ENCODE measurements at regions not wholly inside any gene's neighbourhood (a gene's known extent, or its start where the extent isn't known, plus 50 kb on each side); places are given as distances from the start of the nearest gene placed in this dataset.
"Not testable (repeated sequence)": the region's sequence is repeated elsewhere in the genome, so short reads cannot be mapped to it uniquely, and the experiment has no call there.

- in situ Hi-C loops (cut with HindIII; ENCODE audit: low pct_unique_long_range_greater_than_20kb, low sequenced_read_pairs) = no loop called here
- DNase-seq (ENCODE audit: low read depth) = no peak
Measured at GRCh38 chr10:9449530-9449929, 1395.0 kb downstream of the GATA3 start.

DNA sequence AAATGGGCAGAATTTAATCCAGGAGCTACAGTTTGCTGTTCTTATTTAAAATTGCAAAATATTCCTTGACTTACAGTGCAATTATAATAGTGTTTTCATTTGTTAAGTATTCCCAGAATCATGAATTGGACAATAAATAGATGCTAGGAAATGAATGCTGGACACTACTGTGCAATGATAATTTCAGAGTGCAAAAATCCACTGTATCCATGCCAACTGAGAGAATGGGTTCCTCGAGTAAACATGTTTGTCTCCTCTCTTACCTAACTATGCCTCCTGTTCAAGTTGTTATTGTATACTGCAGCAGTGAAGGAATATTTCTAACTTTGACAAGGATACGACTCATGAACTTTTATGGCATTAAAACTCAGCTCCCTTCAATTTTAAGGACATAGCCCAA lies 1396.3 kb downstream of the GATA3 start:
- DNase-seq (ENCODE audit: low read depth) = no peak
- in situ Hi-C loops (cut with HindIII; ENCODE audit: low pct_unique_long_range_greater_than_20kb, low sequenced_read_pairs) = no loop called here

DNA sequence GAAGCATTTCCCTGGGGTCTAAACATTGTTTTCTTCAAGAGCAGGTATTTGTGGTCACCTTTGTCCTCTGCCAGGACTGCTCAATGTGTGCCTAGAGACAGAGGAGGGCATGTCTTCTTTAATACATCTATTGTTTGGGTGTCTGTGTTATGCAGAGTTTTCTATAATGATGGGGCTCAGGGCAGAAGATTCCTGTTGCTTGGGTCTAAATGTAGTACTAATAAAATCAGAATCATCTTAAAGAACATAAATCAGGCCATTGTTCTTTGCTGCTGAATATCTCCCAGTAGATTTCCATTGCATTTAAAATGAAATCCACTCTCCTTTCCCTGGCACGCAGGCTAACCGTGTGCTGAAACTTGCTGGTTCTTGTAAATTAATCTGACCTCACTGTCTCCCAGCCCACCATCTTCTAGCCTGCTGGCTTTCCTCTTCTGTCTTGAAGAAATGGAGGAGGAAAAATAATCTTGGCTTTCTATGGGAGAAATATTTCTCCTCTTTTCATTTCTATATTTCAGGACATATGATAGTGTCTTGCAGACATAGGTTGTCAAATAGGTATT lies 1396.8 kb downstream of the GATA3 start:
- no peak for DNase-seq (ENCODE audit: low read depth)
- in situ Hi-C loops (cut with HindIII; ENCODE audit: low pct_unique_long_range_greater_than_20kb, low sequenced_read_pairs) = no loop called here

DNA sequence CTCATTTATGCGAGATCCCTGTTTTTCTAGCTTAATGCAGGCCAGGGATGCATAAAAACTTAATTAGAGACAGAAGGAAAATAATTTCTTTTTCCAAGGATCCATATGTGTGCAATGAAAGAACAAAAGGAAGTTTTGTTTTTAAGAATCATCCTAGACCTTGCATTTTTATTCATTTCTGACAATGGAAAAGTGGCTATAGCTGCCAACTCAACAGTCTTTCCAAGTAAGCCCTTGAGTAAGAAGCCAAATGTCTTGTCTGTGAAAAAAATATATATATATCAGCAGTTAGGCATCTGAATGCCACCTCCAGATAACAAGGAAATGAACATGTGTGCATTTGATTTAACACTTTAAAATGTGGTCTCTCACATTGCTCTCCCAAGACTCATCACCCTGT lies 1397.6 kb downstream of the GATA3 start:
- in situ Hi-C loops (cut with HindIII; ENCODE audit: low pct_unique_long_range_greater_than_20kb, low sequenced_read_pairs) = no loop called here
- no peak for DNase-seq (ENCODE audit: low read depth)

DNA sequence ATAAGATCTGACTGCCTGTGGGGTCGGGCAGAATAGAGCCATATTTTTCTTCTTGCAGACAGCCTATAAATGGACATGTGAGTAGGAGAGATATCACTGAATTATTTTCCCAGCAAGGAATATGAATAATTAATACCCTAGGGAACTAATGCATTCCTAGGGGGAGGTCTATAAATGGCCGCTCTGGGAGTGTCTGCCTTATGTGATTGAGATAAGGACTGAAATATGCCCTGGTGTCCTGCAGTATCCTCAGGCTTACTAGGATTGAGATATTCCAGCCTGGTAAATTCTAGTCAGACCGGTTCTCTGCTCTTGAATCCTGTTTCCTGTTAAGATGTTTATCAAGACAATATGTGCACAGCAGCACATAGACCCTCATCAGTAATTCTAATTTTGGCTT lies 1399.4 kb downstream of the GATA3 start:
- DNase-seq (ENCODE audit: low read depth); in situ Hi-C loops (cut with HindIII; ENCODE audit: low pct_unique_long_range_greater_than_20kb, low sequenced_read_pairs): not testable (repeated sequence)

GRCh38 chr10:9469663-9470205 lies 1415.2 kb downstream of the GATA3 start:
- no peak for DNase-seq (ENCODE audit: low read depth)
- in situ Hi-C loops (cut with HindIII; ENCODE audit: low pct_unique_long_range_greater_than_20kb, low sequenced_read_pairs) = no loop called here

DNA sequence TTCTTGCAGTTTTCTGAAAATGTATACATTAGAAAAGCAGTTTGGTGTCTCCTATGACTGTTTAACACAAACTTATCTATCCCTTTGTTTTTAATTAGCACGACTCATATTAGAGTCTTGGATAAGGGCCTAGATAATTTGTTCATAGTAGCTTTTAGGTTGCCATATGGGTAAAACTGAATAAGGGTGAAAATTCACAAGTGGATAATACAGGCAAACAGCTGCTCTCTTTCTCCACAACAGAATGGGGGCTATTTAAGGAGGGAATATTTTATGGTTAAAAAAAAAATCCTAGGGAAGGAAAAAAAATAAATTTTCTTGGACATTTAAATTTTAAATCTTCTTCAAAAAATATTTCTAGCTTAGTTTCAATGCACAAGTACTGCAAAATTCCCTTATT lies 1416.1 kb downstream of the GATA3 start:
- DNase-seq (ENCODE audit: low read depth) = no peak
- in situ Hi-C loops (cut with HindIII; ENCODE audit: low pct_unique_long_range_greater_than_20kb, low sequenced_read_pairs) = no loop called here

GRCh38 chr10:9501944-9502343 lies 1447.5 kb downstream of the GATA3 start:
- in situ Hi-C loops (cut with HindIII; ENCODE audit: low pct_unique_long_range_greater_than_20kb, low sequenced_read_pairs) = no loop called here
- no peak for DNase-seq (ENCODE audit: low read depth)

GRCh38 chr10:9504227-9504626 lies 1449.7 kb downstream of the GATA3 start:
- in situ Hi-C loops (cut with HindIII; ENCODE audit: low pct_unique_long_range_greater_than_20kb, low sequenced_read_pairs) = no loop called here
- no peak for DNase-seq (ENCODE audit: low read depth)

DNA sequence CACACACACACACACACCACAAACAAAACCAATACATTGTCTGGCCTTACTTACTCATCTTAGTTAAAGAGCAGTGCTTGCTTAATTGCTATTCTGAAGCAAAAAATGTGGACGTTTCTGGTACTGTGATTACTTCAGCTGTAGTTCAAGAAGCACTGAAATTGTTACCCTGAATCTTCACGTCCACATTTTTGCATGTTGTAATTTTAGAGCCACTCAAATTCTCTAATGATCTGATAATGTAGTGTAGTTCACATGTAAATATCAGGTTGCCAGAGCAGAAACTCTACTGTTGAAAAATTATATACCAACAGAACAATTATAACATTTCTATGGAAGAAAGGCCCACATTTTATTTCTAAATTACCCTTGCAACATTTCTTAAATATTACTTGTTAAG lies 1451.1 kb downstream of the GATA3 start:
- DNase-seq (ENCODE audit: low read depth) = no peak
- in situ Hi-C loops (cut with HindIII; ENCODE audit: low pct_unique_long_range_greater_than_20kb, low sequenced_read_pairs) = no loop called here

DNA sequence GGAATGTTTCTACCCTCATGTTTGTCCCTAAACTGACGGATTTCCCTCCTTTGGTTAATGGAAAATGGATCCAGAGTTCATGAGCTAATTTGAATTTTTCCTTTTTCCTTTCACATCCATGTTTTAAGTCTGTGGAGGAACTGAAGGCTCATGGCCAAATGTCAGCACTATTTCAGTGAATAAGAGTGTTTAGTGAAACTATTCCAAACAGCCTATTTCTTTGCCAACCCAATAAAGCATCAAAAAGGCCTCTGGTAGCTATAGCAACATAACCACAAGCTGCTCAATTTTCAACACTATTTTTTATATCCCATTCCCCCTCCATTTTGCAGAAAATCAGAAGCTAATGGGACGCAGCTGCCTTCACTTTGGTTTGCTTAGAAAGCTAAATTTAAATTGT lies 1454.1 kb downstream of the GATA3 start:
- DNase-seq (ENCODE audit: low read depth) = no peak
- in situ Hi-C loops (cut with HindIII; ENCODE audit: low pct_unique_long_range_greater_than_20kb, low sequenced_read_pairs) = no loop called here

- in situ Hi-C loops (cut with HindIII; ENCODE audit: low pct_unique_long_range_greater_than_20kb, low sequenced_read_pairs) = no loop called here
- DNase-seq (ENCODE audit: low read depth) = no peak
Measured at GRCh38 chr10:9510626-9511025, 1456.1 kb downstream of the GATA3 start.

DNA sequence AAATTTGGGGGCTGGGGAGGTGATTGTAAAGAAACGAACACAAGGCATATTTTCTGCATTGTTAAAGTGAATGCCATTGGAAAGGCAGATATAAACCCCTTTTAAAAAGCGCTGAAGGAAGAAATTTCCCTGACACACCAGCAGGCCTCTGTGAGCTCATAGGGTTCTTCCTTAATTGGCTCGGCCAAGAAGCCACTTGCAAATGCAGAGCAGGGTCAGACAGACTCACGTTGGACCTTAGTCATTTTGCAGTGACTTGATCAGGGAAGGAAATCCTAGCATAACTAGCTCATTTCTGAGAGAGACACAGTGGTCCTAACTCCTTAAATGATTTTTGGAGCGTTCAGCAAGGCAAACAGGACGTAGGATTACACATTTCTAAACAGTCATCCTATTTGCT lies 1461.4 kb downstream of the GATA3 start:
- in situ Hi-C loops (cut with HindIII; ENCODE audit: low pct_unique_long_range_greater_than_20kb, low sequenced_read_pairs) = no loop called here
- DNase-seq (ENCODE audit: low read depth) = no peak

- in situ Hi-C loops (cut with HindIII; ENCODE audit: low pct_unique_long_range_greater_than_20kb, low sequenced_read_pairs) = no loop called here
- DNase-seq (ENCODE audit: low read depth) = no peak
Measured at GRCh38 chr10:9535744-9536143, 1481.3 kb downstream of the GATA3 start.

DNA sequence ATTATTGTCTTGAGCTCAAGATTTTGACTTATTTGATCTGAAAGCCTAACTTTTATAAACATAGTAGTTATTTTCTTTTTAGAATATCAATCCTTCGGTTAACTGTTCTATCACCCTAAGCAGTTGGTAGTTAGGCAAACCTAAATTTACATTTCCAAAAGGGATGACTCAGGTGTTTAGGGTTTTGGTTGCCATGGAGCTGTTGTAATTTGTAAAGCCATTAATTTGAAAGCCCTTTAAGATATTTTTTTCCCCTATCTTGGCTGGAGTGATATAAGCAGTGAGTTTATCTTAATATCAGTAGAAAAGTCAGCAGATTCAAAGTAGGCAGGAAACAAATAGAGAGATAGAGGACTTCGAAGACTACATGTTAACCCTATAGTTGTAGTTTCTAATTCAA lies 1472.6 kb upstream of the CELF2 start:
- no peak for DNase-seq (ENCODE audit: low read depth)
- in situ Hi-C loops (cut with HindIII; ENCODE audit: low pct_unique_long_range_greater_than_20kb, low sequenced_read_pairs) = no loop called here

DNA sequence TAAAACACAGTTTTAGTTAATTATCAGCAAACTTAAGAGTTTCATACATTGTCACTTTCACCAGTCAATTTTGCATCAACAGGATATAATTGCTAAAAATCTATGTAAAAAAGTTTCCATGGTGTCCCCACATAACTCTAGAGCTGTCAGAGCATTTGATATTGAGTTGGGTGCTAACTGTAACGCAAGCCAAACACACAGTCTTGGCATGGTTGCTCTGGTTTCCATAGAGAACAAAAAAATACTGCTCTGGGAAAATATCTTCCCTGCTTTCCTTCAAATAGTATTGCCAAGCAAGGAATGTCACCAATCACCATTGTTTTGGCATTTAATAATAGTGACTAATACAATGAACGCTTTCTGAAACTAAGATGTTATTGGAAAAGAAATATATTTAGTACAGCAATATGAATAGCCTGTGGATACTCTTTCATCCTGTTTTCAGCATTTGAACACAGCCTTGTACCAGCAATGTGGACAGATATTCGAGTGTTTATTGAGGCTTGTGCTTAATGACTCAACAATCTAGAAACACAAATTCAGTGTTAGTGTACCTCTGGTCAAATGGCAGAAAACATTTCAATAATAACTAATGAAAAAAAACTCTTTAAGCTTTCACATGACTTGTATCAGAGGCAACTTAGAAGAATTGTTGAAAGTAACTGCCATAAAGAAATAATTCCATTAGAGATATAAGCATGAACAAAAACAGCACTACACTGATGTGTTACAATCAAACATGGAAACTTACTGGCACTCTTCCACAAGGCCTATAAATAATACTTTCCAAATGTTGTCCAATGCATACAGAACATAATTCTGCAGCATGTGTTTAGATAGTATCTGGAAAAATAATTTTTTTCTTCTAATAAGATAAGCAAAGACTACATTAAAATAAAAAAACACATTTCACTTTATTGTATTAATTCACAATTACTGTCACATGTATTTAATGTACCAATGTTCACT lies 1469.5 kb upstream of the CELF2 start:
- in situ Hi-C loops (cut with HindIII; ENCODE audit: low pct_unique_long_range_greater_than_20kb, low sequenced_read_pairs) = no loop called here
- DNase-seq (ENCODE audit: low read depth) = no peak

GRCh38 chr10:9550810-9551209 lies 1466.9 kb upstream of the CELF2 start:
- in situ Hi-C loops (cut with HindIII; ENCODE audit: low pct_unique_long_range_greater_than_20kb, low sequenced_read_pairs) = no loop called here
- no peak for DNase-seq (ENCODE audit: low read depth)

GRCh38 chr10:9554321-9554720 lies 1463.4 kb upstream of the CELF2 start:
- in situ Hi-C loops (cut with HindIII; ENCODE audit: low pct_unique_long_range_greater_than_20kb, low sequenced_read_pairs) = no loop called here
- no peak for DNase-seq (ENCODE audit: low read depth)

DNA sequence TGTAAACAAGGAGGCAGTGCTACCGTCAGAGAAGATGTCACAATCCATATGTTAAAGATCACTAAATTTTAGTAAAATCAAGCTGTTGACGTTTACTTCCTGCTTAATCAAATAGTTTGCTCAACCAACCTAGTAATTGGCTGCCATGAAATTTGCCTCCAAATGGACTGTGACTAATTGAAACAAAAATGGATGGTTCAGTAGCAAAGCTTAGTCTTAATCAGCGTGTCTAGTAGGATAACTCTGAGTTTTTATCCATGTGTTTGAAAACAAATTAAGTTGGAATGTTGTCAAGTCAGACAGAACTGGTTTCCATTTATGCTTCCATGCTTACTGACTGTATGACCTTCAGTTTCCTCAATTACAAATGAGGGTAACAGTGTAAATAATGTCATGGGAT lies 1456.7 kb upstream of the CELF2 start:
- no peak for DNase-seq (ENCODE audit: low read depth)
- in situ Hi-C loops (cut with HindIII; ENCODE audit: low pct_unique_long_range_greater_than_20kb, low sequenced_read_pairs) = no loop called here

All from Caki2 (cell line).